ENCODE measurements at regions not wholly inside any gene's neighbourhood (a gene's known extent, or its start where the extent isn't known, plus 50 kb on each side); places are given as distances from the start of the nearest gene placed in this dataset.

GRCh38 chr1:29981586-29982239 is 741.7 kb downstream of the MATN1 start:
- no peak overlapping the region for H3K27ac Mint-ChIP-seq
- Histone ChIP-seq H3K27me3 (ENCODE audit: control insufficient read depth, insufficient read depth, low read length, poor library complexity, severe bottlenecking) (no peaks in the 10 kb centered on the region), H3K27ac (ENCODE audit: low read depth, low read length) (no peak overlapping the region), H3K4me1 (ENCODE audit: control insufficient read depth, insufficient read depth, low read length) (peaks cover 10% of the 10 kb centered on the region), H3K36me3 (ENCODE audit: control insufficient read depth, insufficient read depth, low read length) (no peaks in the 10 kb centered on the region), H3K9ac (ENCODE audit: extremely low read depth, low read length, poor library complexity, severe bottlenecking) (no peak overlapping the region), H3K4me3 (ENCODE audit: low read length) (no peak overlapping the region), H3K9me3 (ENCODE audit: control insufficient read depth, low read length) (peaks cover 22% of the 10 kb centered on the region)
- TF ChIP-seq CTCF (conservative IDR thresholded peaks at IDR 0.05), result no peak
- peak; percentile 41 for DNase-seq
- H3K36me3 Mint-ChIP-seq (ENCODE audit: low read depth), result no peaks in the 10 kb centered on the region
- WGBS, 2 experiments (ENCODE audit: insufficient coverage in 1 of 2, insufficient read length in 1 of 2), result 83 to 88% methylated on average over 3 to 5 of the region's 5 CpGs
- no peak overlapping the region for H3K4me3 Mint-ChIP-seq
- peaks cover 5% of the 10 kb centered on the region for H3K9me3 Mint-ChIP-seq
- peaks cover 19% of the 10 kb centered on the region for H3K4me1 Mint-ChIP-seq
- H3K27me3 Mint-ChIP-seq (ENCODE audit: insufficient read depth), result peaks cover 3% of the 10 kb centered on the region

GRCh38 chr1:29977550-29977949 is 741.2 kb downstream of the PTPRU start:
- H3K9ac ChIP-seq (ENCODE audit: extremely low read depth, low read length, poor library complexity, severe bottlenecking), result no peak overlapping the region
- H3K27ac ChIP-seq (ENCODE audit: low read depth, low read length), result no peak overlapping the region
- Mint-ChIP-seq H3K27ac (no peak overlapping the region), H3K36me3 (ENCODE audit: low read depth) (no peaks in the 10 kb centered on the region), H3K4me3 (no peak overlapping the region), H3K9me3 (peaks cover 2% of the 10 kb centered on the region), H3K27me3 (ENCODE audit: insufficient read depth) (peaks cover 2% of the 10 kb centered on the region), H3K4me1 (peaks cover 25% of the 10 kb centered on the region)
- no peak overlapping the region for H3K4me3 ChIP-seq (ENCODE audit: low read length)
- peaks cover 14% of the 10 kb centered on the region for H3K4me1 ChIP-seq (ENCODE audit: control insufficient read depth, insufficient read depth, low read length)
- 70 to 75% methylated on average over 4 of the region's 4 CpGs for WGBS, 2 experiments (ENCODE audit: insufficient coverage in 1 of 2, insufficient read length in 1 of 2)
- H3K36me3 ChIP-seq (ENCODE audit: control insufficient read depth, insufficient read depth, low read length), result no peaks in the 10 kb centered on the region
- peaks cover 13% of the 10 kb centered on the region for H3K9me3 ChIP-seq (ENCODE audit: control insufficient read depth, low read length)
- H3K27me3 ChIP-seq (ENCODE audit: control insufficient read depth, insufficient read depth, low read length, poor library complexity, severe bottlenecking), result no peaks in the 10 kb centered on the region
- no peak for TF ChIP-seq CTCF (conservative IDR thresholded peaks at IDR 0.05)
- no peak for DNase-seq

GRCh38 chr1:29975036-29975694 is 738.8 kb downstream of the PTPRU start:
- Histone ChIP-seq H3K9ac (ENCODE audit: extremely low read depth, low read length, poor library complexity, severe bottlenecking) (no peak overlapping the region), H3K36me3 (ENCODE audit: control insufficient read depth, insufficient read depth, low read length) (no peaks in the 10 kb centered on the region), H3K27me3 (ENCODE audit: control insufficient read depth, insufficient read depth, low read length, poor library complexity, severe bottlenecking) (no peaks in the 10 kb centered on the region), H3K27ac (ENCODE audit: low read depth, low read length) (peak overlapping the region; percentile 92), H3K4me1 (ENCODE audit: control insufficient read depth, insufficient read depth, low read length) (peaks cover 15% of the 10 kb centered on the region), H3K9me3 (ENCODE audit: control insufficient read depth, low read length) (peaks cover 13% of the 10 kb centered on the region), H3K4me3 (ENCODE audit: low read length) (no peak overlapping the region)
- WGBS, 2 experiments (ENCODE audit: insufficient coverage in 1 of 2, insufficient read length in 1 of 2), result 58 to 74% methylated on average over 3 to 7 of the region's 7 CpGs
- peaks cover 6% of the 10 kb centered on the region for H3K27me3 Mint-ChIP-seq (ENCODE audit: insufficient read depth)
- peak; percentile 92 for DNase-seq
- H3K36me3 Mint-ChIP-seq (ENCODE audit: low read depth), result no peaks in the 10 kb centered on the region
- H3K4me1 Mint-ChIP-seq, result peaks cover 29% of the 10 kb centered on the region
- no peak for TF ChIP-seq CTCF (conservative IDR thresholded peaks at IDR 0.05)
- peak overlapping the region; percentile 90 for H3K27ac Mint-ChIP-seq
- H3K4me3 Mint-ChIP-seq, result no peak overlapping the region
- H3K9me3 Mint-ChIP-seq, result peaks cover 2% of the 10 kb centered on the region

All from endodermal cell (in vitro differentiated cells).